ENCODE measurements at regions not wholly inside any gene's neighbourhood (a gene's known extent, or its start where the extent isn't known, plus 50 kb on each side); places are given as distances from the start of the nearest gene placed in this dataset.

GRCh38 chr6:140017470-140017869 is 643.0 kb upstream of the CITED2 start (continued):
- TF ChIP-seq, protein P1, sequence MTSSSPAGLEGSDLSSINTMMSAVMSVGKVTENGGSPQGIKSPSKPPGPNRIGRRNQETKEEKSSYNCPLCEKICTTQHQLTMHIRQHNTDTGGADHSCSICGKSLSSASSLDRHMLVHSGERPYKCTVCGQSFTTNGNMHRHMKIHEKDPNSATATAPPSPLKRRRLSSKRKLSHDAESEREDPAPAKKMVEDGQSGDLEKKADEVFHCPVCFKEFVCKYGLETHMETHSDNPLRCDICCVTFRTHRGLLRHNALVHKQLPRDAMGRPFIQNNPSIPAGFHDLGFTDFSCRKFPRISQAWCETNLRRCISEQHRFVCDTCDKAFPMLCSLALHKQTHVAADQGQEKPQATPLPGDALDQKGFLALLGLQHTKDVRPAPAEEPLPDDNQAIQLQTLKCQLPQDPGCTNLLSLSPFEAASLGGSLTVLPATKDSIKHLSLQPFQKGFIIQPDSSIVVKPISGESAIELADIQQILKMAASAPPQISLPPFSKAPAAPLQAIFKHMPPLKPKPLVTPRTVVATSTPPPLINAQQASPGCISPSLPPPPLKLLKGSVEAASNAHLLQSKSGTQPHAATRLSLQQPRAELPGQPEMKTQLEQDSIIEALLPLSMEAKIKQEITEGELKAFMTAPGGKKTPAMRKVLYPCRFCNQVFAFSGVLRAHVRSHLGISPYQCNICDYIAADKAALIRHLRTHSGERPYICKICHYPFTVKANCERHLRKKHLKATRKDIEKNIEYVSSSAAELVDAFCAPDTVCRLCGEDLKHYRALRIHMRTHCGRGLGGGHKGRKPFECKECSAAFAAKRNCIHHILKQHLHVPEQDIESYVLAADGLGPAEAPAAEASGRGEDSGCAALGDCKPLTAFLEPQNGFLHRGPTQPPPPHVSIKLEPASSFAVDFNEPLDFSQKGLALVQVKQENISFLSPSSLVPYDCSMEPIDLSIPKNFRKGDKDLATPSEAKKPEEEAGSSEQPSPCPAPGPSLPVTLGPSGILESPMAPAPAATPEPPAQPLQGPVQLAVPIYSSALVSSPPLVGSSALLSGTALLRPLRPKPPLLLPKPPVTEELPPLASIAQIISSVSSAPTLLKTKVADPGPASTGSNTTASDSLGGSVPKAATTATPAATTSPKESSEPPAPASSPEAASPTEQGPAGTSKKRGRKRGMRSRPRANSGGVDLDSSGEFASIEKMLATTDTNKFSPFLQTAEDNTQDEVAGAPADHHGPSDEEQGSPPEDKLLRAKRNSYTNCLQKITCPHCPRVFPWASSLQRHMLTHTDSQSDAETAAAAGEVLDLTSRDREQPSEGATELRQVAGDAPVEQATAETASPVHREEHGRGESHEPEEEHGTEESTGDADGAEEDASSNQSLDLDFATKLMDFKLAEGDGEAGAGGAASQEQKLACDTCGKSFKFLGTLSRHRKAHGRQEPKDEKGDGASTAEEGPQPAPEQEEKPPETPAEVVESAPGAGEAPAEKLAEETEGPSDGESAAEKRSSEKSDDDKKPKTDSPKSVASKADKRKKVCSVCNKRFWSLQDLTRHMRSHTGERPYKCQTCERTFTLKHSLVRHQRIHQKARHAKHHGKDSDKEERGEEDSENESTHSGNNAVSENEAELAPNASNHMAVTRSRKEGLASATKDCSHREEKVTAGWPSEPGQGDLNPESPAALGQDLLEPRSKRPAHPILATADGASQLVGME (CRISPR knock-in tag; IDR thresholded peaks at IDR 0.05): no peak
- TF ChIP-seq DLX4 (CRISPR knock-in tag; IDR thresholded peaks at IDR 0.05): no peak
- TF ChIP-seq CCNT2 (IDR thresholded peaks at IDR 0.05; ENCODE audit: borderline replicate concordance, extremely low read depth, insufficient read length, low read depth, low read length): no peak
- TF ChIP-seq NR2C2 (CRISPR knock-in tag; IDR thresholded peaks at IDR 0.05): no peak
- TF ChIP-seq NR2C2 (tag; IDR thresholded peaks at IDR 0.05): no peak
- no peak for TF ChIP-seq TBL1XR1 (IDR thresholded peaks at IDR 0.05; ENCODE audit: low read length in 2 of 2)
- TF ChIP-seq CBFB (CRISPR knock-in tag; IDR thresholded peaks at IDR 0.05): no peak
- no peak for TF ChIP-seq ZC3H4 (CRISPR knock-in tag; IDR thresholded peaks at IDR 0.05; ENCODE audit: borderline replicate concordance)
- no peak for TF ChIP-seq ARID3B (CRISPR knock-in tag; IDR thresholded peaks at IDR 0.05; ENCODE audit: borderline replicate concordance)
- no peak for TF ChIP-seq POLR3A (IDR thresholded peaks at IDR 0.05; ENCODE audit: borderline replicate concordance, extremely low read depth, insufficient read depth, insufficient read length)
- no peak for TF ChIP-seq ZNF124 (CRISPR knock-in tag; IDR thresholded peaks at IDR 0.05)
- TF ChIP-seq XRCC3 (IDR thresholded peaks at IDR 0.05): no peak

Measured in K562 (cell line).